Esophagus squamous epithelium (tissue), 5 donors: ENCODE measurements at regions not wholly inside any gene's neighbourhood (a gene's known extent, or its start where the extent isn't known, plus 50 kb on each side); places are given as distances from the start of the nearest gene placed in this dataset.

Experiments
- DNase-seq: peaks from one replicate; lab custom pipeline; 2025; lab: John Stamatoyannopoulos, UW
- H3K27ac ChIP-seq, 4 donors: fragments of 200-600 bp; sonication (generic); one replicate each; pipeline ENCODE4 v1.5.1; 2016 to 2019; ENCODE audit warnings: mild to moderate bottlenecking in 1 of 4
- H3K27me3 ChIP-seq, 4 donors: fragments of 200-600 bp; sonication (generic); 1 replicate in 3 of 4; 2 replicates in 1 of 4; pipeline versions ENCODE4 v1.5.1 to v1.6.0; 2017 to 2021; ENCODE audit warnings: antibody characterized with exemption in 1 of 4
- H3K36me3 ChIP-seq, 3 donors: fragments of 200-600 bp; sonication (generic); one replicate each; pipeline ENCODE4 v1.5.1; 2016 to 2019
- H3K4me1 ChIP-seq, 3 donors: fragments of 200-600 bp; sonication (generic); one replicate each; pipeline ENCODE4 v1.5.1; 2017 to 2019
- H3K4me3 ChIP-seq, 4 donors: fragments of 200-600 bp; sonication (generic); 1 replicate in 3 of 4; 2 replicates in 1 of 4; pipeline ENCODE4 v1.5.1; 2016 to 2019; ENCODE audit warnings: mild to moderate bottlenecking in 2 of 4, moderate library complexity in 1 of 4
- H3K9me3 ChIP-seq, 3 donors: fragments of 200-600 bp; sonication (generic); one replicate each; pipeline ENCODE4 v1.5.1; 2016 to 2019
- POLR2A ChIP-seq, 4 donors: fragments of 450-650 bp; IDR thresholded peaks; one replicate each; pipeline ENCODE4 v1.6.1; 2017; ENCODE audit warnings: antibody characterized with exemption in 4 of 4, mild to moderate bottlenecking in 4 of 4, moderate library complexity in 3 of 4
- WGBS, 2 donors: methylation state at CpG; one replicate each; pipeline ENCODE4 v1.1.5; 2018; 5-methylcytosine and 5-hydroxymethylcytosine counted together
- intact Hi-C: fragments of 100-400 bp; cut with DNase I; formaldehyde crosslinking; loops from one replicate; pipeline ENCODE4 v1.15.0; 2022
- TF ChIP-seq, protein P1 (sequence below), 6 experiments: fragments of 450-650 bp in 4 of 6; fragments of 200-600 bp in 2 of 6; sonication (generic) in 2 of 6; IDR thresholded peaks; one replicate each; pipeline ENCODE4 v1.5.1; 2016 to 2019; ENCODE audit warnings: antibody characterized with exemption in 6 of 6, mild to moderate bottlenecking in 4 of 6, moderate library complexity in 4 of 6
- donor health status: DM: yes; HTN: yes; CAD: no.

DNA sequence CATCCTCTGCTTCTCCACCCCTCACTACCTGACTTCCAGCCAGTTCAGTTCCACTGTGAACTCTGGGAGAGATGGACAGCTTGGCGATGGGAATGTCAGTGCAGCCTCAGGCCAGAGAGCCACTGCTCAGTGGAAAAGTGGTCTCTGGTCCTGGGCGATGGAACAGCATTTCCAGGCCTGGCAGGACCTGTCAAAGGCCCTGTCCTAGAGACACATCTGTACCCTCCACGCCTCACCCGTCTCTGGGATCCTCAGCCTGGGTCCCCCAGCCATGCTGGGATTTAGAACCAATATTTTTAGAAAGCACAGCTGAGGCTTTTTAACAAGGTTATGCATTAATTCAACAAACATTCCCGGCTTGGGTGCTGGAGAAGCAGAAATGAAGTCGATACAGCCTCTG, 165.7 kb downstream of the MN1 start:
- Histone ChIP-seq H3K27ac (no peak overlapping the region), H3K4me3 (no peak overlapping the region), H3K27me3 (peaks cover 0 to 6% (median 0%) of the 10 kb centered on the region in 4 donors), H3K9me3 (no peaks in the 10 kb centered on the region), H3K36me3 (no peaks in the 10 kb centered on the region), H3K4me1 (peaks cover 0 to 19% (median 4%) of the 10 kb centered on the region in 3 donors)
- TF ChIP-seq POLR2A (IDR thresholded peaks at IDR 0.05): no peak
- TF ChIP-seq, protein P1, sequence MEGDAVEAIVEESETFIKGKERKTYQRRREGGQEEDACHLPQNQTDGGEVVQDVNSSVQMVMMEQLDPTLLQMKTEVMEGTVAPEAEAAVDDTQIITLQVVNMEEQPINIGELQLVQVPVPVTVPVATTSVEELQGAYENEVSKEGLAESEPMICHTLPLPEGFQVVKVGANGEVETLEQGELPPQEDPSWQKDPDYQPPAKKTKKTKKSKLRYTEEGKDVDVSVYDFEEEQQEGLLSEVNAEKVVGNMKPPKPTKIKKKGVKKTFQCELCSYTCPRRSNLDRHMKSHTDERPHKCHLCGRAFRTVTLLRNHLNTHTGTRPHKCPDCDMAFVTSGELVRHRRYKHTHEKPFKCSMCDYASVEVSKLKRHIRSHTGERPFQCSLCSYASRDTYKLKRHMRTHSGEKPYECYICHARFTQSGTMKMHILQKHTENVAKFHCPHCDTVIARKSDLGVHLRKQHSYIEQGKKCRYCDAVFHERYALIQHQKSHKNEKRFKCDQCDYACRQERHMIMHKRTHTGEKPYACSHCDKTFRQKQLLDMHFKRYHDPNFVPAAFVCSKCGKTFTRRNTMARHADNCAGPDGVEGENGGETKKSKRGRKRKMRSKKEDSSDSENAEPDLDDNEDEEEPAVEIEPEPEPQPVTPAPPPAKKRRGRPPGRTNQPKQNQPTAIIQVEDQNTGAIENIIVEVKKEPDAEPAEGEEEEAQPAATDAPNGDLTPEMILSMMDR (IDR thresholded peaks at IDR 0.05): no peak
- DNase-seq: no peak
- WGBS, 2 donors: 85 to 89% methylated on average over 4 to 6 of the region's 6 CpGs
- intact Hi-C loops: no loop called here

DNA sequence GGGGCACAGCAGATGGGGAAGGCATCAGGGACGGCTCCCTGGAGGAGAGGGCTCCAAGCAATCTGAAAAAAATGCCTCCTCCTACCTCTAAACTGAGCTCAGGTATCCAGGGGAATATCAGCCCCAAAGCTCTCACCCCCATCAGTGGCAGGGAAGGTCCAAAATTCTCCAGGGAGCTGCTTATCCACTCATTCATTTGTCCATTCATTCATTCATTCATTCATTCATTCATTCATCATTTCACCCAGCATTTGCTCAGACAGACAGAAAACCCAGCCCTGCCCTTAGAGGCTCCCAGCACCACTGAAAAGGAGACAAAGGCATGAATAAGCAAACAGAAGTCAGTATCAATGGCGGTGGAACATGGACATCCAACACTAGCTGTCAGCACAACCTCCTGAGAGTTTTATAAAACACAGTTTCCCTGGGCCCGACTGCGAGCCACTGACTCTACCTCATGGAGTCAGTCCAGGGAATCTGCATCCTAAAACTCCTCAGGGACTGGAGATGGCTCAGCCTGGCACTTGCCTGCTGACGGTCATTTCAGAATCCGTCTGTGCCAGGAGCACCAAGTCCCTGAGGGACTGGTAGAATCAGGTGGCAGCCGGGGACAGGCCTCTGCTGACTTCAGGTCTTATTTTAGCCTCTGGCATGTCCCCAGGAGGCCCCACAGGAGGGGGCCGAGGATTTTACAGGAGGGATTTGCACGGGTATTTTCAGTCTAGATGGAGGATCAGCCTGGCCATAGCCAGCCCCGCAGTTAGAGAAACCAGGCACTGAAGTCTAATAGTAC, 164.6 kb downstream of the MN1 start:
- intact Hi-C loops: no loop called here
- Histone ChIP-seq H3K36me3 (no peaks in the 10 kb centered on the region), H3K27ac (no peak overlapping the region), H3K9me3 (no peaks in the 10 kb centered on the region), H3K4me1 (peaks cover 0 to 28% (median 4%) of the 10 kb centered on the region in 3 donors), H3K4me3 (no peak overlapping the region), H3K27me3 (peaks cover 0 to 6% (median 0%) of the 10 kb centered on the region in 4 donors)
- no peak for TF ChIP-seq POLR2A (IDR thresholded peaks at IDR 0.05)
- TF ChIP-seq, protein P1 (IDR thresholded peaks at IDR 0.05): no peak
- DNase-seq: no peak
- WGBS, 2 donors: 52 to 75% methylated on average over 1 to 4 of the region's 10 CpGs

DNA sequence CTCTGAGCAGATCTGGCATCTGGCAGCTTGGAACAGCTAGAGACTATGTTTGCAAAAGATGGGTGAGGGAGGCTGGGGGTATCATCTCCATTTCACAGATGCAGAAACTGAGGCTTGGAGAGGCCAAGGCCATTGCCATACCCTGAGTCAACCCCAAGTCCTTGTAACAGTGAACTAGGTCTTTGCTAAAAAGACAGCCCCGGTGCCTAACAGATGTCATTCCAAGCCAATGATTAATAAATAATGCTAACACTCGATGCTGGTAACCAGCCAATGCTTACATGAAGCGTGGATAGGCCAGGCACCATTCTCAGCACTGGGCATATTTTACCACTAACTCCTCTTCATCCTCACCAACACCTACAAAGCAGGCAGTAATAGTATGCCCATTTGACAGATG, 164.0 kb downstream of the MN1 start:
- no peak for DNase-seq
- no peak overlapping the region for H3K27ac ChIP-seq
- no peak for TF ChIP-seq POLR2A (IDR thresholded peaks at IDR 0.05)
- TF ChIP-seq, protein P1 (IDR thresholded peaks at IDR 0.05): no peak
- H3K4me3 ChIP-seq: no peak overlapping the region
- intact Hi-C loops: no loop called here
- H3K36me3 ChIP-seq: no peaks in the 10 kb centered on the region
- H3K27me3 ChIP-seq: peaks cover 0 to 6% (median 0%) of the 10 kb centered on the region in 4 donors
- 27 to 39% methylated on average over 3 of the region's 3 CpGs for WGBS, 2 donors
- H3K9me3 ChIP-seq: no peaks in the 10 kb centered on the region
- peaks cover 0 to 28% (median 4%) of the 10 kb centered on the region in 3 donors for H3K4me1 ChIP-seq

DNA sequence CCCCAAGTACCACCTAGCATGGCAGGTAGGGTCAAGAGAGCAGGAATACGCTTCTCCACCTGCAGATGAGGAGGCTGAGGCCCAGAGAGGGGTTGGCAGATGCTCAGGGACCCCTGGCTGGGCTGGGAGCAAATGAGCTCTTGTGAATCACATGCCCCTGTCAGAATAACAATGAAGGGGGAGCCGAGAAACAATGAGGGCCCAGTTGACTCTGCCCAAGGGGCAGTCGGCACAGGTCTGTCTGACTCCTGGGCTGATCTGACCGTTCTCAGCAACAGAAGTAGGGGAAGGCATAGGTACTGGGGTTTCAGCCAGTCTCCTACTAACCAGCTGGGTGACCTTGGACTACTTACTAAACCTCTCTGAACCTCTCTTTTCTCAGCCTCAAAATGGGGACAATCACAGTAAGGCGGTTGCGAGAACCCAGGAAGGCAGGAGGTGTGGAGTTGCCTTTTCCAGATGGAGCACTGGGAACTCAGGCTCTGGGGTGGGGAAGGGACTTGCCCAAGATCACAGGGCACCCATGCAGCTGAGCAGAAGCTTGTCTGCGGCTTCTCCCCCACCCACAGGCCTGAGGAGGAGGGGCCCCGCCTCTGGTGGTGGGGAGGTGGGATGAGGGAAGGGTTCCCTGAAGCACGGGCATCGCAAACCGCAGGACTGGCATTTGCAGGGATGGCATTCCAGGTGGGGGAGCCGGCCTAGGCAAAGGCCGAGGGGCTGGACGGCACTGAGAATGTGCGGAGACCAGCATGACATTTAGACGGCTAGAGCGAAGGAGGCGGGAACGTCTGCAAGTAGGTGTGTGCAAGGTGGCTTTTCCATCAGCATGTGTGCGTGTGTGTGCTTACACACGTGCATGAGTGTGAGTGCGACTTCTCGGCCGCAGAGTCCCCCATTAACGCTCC, 163.0 kb downstream of the MN1 start:
- no peaks in the 10 kb centered on the region for H3K9me3 ChIP-seq
- H3K27me3 ChIP-seq: peaks cover 0 to 6% (median 0%) of the 10 kb centered on the region in 4 donors
- TF ChIP-seq, protein P1 (IDR thresholded peaks at IDR 0.05): no peak
- no peak for TF ChIP-seq POLR2A (IDR thresholded peaks at IDR 0.05)
- no peak overlapping the region for H3K27ac ChIP-seq
- no peak overlapping the region for H3K4me3 ChIP-seq
- intact Hi-C loops: no loop called here
- H3K36me3 ChIP-seq: no peaks in the 10 kb centered on the region
- 84 to 95% methylated on average over 20 of the region's 25 CpGs for WGBS, 2 donors
- H3K4me1 ChIP-seq: peaks cover 0 to 28% (median 4%) of the 10 kb centered on the region in 3 donors
- DNase-seq: no peak
